Activated CD4-positive, alpha-beta T cell treated with anti-CD3 and anti-CD28 coated beads for 4 hours (primary cell): ENCODE measurements at regions not wholly inside any gene's neighbourhood (a gene's known extent, or its start where the extent isn't known, plus 50 kb on each side); places are given as distances from the start of the nearest gene placed in this dataset.
"Not testable (repeated sequence)": the region's sequence is repeated elsewhere in the genome, so short reads cannot be mapped to it uniquely, and the experiment has no call there.

Experiments
- DNase-seq, 2 donors: peaks; one replicate each; pipeline ENCODE4 v3.0.0-alpha.2; 2020

DNA sequence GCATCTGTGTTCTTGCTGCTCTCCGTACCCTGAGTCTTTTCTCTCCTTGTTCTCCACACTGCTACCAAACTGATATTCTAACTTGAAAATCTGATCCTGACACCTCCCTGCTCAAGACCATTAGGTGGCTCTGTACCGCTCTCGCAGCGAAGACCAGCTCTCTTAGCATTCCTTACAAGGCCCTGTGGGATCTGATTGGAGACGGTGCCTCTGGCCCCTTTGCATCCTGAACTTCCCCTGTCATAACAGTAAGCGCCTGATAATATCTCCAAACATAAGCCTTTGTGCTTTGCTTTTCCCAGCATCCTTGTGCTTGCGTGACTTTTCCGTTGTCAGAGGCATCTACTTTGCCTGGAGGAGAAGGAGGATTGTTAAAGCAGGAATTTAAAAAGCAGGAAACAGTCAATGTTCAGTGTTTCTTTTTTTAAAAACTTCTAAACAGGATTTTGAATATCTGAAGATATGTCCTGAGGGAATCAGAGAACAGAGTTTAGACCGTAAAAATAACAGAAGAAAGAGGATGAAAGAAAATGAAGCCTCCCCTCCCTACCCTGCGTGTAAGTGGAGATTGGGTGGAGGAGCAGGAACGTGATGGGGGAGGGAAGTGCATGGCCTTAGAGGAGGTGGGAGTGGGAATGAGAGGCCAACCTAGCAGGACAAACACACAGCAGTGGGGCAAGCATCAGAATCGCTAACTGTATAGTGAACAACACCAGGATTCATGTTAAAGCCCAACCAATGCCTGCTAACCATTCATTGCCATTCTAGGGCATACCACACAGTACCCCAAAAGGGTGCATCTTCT lies 89.2 kb upstream of the STMND1 start:
- DNase-seq, result no peak

DNA sequence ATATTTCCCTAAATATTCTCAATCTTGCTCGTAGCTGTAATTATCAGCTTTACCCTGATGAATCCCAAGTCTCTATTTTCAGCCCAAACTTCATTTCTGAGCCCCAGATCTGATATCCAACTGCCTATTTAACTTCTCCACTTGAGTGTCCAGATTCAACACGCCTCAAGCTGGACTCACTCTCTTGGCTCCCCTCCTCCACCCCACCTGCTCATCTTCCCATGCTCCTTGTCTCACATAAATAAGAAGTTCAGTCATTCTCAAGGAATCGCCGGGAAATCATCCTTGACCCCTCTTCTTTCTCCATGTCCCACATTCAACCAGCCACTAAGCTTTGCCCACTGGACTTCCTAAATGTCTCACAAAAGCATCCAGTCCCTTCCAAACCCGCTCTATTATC lies 89.9 kb upstream of the STMND1 start:
- DNase-seq, result no peak

DNA sequence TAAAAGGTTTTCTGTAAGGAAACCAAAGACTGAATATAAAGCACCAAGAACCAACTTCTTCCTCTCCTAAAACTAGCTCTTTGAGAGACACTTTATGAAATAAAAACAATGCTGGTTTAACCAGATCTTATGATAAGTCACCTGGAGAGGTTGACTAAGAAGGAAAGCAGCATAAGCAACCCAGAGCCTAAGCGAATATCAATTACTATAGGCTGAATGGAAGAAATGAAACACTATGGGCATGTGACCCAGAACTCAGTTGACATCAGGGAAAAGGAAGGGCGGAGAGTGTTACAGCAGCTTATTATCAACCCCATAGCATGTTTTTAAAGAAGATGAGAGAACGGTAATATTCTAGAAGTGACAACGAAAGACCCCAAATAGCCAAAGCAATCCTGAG lies 94.1 kb upstream of the STMND1 start:
- DNase-seq, result no peak

DNA sequence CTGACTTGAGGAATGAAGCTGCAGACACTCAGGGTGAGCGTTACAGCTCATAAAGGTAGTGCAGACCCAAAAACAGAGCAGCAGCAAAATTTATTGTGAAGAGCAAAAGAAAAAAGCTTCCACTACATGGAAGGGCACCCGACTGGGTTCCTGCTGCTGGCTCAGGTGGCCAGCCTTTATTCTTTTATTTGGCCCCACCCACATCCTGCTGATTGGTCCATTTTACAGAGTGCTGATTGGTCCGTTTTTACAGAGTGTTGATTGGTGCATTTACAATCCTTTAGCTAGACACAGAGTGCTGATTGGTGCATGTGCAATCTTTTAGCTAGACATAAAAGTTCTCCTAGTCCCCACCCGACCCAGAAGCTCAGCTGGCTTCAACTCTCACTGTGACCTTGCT lies 95.3 kb upstream of the STMND1 start:
- no peak for DNase-seq

DNA sequence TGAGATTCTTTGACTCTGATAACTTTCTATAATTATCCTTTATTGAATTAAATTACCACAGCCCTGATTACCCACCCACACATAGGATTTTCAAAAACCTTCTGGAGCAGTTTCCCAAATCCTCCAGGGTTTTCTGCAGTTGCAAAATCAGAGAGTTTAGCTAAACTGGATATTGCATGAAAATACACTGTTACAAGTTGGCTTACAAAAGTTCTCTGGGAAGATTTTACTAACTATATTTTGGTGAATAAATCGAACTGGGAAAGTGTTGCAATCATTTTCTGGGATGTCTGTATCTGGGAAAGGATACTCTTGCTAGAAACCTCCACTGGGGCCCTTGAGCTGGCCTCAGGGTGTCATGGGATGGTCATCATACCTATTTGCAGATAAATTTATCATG lies 97.6 kb upstream of the STMND1 start:
- DNase-seq, result no peak

DNA sequence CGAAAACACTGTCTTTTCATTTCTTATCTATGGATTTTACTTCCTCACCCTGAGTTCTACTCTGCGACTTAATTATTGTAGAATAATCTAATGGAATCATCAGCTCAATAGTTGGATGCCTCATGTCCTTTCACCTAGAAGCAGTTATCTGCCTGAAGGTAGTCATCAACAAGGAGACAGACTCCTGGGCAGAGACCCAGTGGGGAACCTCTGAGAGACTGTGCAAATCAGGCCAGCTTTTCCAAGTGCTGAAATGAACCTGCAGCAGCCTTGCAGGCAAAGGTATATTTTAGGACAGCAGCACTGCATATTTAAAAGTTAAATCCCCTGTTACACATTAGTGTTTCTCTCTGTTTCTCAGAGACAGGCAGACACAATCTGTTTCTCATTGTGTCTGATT lies 99.7 kb upstream of the STMND1 start:
- no peak for DNase-seq

DNA sequence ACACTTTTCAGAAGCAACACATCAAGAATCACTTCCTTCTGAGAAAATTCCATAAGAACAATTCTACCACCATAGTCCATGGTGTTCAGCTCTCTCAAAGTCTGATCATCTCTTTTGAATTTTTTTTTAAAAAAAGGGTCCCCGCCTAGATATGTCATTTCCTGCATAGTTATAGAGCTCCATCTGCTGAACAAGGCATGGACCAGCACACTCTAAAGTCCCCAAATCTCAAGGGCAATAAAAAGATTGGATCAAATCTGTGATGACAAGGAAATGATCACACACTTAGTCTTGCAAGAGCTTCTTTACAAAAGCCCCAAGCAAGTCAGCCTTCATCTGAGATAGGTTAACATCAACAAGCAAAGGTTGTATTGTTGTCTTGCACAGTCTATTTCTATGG lies 100.7 kb upstream of the STMND1 start:
- no peak for DNase-seq

DNA sequence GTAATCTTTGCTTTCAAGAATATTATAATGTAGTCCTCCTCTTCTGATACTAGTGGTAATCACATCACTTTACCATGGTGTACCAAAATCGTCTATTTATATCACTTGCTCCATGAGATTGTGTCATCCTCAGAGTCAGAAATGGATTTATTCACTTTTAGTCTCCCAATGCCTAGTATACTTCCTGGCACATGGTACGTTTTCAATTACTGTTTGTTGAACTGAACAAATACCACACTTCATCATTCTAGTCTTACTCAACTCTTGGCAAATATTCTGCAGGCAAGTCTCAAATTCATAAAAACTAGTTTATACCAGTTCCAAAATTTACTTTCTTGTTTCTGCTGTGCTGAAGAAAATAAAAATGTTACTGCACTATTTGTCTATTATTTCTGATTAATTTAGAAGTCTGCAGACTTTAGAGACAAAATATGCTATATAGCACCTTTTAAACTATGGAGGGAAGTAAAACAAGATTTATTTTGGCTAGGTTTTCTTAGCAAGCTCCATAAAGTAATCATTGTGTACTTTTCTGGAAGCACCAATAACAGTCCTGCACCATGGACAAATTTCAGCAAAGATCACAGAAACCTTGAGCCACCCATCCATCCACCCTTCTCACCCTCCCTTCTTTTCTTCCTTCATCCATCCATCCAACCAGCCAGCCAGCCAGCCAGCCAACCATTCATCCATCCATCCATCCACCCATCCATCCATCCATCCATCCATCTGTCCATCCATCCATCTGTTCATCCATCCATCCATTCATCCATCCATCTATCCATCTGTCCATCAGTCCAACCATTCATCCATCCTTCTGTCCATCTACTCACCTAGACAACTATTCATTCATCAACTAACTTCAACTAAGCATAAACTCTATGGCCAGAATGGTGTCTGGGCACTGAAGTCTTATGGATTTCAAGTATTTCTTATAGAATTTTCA lies 102.1 kb upstream of the STMND1 start:
- no peak for DNase-seq

DNA sequence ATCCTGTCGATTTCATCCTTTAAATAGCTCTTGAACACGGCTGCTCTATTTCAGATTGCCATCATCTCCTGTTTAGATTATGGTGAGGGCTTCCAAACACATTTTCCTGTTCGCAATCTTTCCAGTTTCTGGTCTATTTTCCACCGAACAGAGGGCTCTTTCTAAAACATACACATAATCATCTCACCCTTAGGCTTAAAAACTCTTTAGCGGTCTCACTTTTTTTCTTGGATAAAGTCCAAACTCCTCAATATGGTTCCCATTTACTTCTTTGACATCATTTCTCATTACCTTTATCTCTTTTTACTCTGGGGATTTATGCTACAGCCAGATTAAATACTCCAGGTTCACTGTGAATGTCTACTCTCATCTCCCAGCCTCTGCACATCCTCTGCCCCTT lies 103.4 kb upstream of the STMND1 start:
- DNase-seq, result no peak

DNA sequence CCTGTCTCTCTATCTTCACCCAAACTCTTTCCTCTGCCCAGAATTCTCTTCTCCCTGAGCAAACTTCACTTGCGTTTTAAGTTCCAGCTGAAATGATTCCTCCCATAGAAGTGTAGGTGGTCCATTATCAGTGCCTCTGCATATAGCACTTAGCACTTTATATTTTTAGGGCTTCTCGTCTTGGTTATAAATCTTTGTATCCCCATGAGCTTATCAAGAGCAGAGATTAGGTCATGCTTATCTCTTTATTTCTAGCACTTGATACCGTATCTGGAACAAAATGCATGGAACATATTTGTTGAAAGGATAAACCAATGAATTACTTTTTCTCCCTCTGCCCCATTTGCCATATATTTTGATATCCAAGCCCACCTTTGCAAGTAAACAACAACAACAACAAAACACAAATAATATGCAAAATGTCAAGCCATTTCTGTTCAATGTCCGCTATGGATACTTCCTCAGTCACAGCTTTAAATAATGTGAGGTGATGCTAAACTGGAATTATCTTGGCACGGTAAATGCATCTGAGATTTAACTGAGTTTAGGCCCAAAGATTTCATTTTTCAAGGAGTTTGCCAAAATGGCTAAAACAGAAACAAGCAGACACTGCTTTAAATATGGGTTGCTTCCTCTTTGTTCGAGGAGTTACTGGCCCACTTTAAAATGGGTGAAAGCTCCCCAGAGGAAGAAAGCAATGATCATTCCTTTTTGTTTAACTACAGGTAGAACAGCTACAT lies 106.2 kb upstream of the STMND1 start:
- no peak for DNase-seq

DNA sequence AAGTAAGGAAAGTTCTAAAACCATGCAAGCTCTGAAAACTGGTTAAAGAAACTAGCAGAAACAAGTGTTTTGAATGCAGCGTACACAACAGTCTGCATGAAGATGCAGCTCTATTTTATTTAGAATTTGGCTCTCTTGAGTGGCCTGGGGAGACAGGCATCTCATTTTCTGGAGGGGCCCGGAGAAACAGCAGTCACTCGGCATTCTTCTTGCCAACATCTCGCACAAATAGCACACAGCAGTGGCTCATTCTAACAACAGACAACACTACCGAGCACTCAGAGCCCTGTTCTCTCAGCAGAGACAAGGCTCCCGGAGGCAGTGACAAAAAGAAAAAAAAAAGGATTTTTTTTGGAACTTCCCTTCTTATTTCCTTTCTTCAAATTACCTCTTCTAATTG lies 108.5 kb upstream of the STMND1 start:
- DNase-seq, result no peak

DNA sequence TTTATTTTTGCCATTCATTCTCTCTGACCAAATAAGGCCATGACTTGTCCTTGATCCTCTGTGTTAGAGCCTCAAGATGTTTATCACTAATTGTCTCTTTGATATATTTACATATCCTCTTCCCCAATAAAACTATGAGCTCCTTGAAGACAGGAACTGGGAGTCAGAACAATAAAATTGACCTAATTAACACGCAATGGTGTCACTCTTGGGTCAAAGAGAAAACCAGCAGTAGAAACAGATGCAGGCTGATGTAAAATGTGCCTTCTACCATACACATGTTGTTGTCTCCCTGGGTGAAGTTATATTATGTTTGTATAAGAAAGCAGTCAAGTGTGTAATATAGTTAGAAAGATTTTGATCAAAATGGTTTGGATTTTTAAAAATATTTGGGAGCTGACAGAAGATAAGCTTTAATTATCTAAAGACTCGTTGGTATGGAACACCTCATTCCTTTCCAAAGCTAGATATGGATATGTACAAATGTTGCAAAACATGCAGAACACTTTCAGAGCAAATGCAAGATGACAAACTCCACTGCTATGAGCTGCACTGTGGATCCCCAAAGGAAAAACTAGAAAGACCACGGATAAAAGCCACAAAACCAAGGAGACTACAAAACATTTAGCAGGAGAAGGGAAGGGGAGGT lies 109.7 kb upstream of the STMND1 start:
- DNase-seq, result no peak

DNA sequence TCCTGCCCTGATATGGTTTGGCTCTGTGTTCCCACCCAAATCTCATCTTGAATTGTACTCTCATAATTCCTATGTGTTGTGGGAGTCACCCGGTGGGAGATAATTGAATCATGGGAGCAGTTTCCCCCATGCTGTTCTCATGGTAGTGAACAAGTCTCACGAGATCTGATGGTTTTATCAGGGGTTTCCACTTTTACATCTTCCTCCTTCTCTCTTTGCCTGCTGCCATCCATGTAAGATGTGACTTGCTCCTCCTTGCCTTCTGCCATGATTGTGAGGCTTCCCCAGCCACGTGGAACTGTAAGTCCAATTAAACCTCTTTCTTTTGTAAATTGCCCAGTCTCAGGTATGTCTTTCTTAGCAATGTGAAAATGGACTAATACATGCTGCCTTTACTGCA lies 111.9 kb upstream of the STMND1 start:
- DNase-seq, result not testable (repeated sequence)

DNA sequence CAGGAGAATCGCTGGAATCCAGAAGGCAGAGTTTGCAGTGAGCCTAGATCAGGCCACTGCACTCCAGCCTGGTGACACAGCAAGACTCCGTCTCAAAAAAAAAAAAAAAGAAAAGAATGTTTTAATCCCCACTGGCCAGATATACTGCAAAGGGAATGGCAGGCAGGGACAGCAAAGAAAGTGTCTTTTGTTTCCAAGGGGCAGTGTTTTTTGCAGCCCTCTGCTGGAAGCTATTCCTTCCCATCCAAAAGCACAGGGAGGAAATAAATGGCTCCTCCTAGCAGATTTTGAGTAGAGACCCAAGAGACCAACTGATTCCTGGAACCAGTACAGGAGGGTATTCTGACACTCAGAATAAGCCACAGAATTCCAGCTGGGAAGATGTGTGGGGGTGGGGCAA lies 112.5 kb upstream of the STMND1 start:
- DNase-seq, result no peak

DNA sequence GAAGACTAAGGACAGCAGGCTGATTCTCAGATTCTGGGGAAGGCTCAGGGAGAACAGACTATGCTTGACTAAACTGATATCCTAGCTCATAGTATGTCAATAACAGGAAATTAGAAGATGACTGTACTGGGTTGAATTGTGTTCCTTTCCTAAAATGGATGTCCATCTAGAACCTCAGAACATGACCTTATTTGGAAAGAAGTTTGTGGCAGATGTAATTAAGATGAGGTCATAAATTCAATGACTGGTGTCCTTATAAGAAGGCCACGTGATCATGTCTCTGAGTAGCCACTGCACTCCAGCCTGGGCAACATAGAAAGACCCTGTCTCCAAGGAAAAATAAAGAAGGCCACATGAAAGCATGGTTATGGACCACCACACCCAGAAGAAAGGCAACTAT lies 113.9 kb upstream of the STMND1 start:
- no peak for DNase-seq

DNA sequence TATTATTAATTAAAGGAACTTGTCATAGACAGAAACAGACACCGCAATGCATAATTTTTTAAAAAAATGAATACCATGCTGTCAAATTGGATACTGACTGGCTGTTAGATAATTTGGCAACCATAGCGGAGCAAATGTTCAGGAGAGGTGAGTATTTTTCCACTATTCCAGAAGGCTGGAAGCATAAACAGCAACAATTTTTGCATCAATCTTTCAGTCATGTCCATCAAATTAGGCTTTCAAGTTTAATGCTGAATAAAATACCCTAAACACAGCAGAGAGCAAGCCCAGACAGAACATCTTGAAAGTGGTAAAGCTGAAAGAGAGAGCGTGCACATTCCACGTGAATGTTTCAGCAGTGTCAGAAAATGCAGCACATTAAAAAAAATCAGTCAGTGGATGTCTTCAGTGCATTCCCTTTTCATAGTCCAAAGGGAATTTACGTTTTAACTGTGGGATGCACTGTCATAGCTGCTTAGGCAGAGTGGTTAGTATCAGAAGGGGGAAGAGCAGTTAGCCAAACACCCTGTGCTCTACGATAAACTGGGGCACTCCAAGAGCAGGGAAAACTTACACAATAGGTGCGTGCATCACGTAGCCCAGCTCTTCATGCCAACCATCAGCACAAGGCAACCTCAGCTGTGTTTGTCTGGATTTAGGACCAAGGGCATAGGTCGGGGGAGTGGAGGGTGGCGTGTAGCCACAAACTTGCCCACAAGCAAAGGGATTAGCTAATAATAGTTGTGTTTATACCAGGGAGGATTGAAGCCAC lies 116.2 kb upstream of the STMND1 start:
- no peak for DNase-seq

DNA sequence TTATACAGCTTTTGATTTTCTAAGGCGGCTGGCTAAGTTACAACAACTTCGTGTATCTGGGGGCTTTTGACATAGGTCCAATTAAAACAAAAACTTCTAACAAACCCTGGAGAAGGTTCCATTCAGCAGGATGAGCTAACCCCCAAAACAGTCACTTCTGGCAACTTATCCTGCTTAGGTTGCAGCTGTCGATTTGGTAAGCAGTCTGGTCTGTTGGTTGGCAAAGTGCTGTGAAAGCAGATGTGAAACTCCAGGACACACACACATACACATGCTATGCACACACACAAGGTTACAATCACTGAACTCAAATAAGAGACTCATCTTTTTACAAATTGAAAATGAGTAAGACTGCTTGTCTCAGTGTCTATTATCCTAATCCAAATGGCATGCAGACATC lies 119.0 kb upstream of the STMND1 start:
- DNase-seq, result no peak

DNA sequence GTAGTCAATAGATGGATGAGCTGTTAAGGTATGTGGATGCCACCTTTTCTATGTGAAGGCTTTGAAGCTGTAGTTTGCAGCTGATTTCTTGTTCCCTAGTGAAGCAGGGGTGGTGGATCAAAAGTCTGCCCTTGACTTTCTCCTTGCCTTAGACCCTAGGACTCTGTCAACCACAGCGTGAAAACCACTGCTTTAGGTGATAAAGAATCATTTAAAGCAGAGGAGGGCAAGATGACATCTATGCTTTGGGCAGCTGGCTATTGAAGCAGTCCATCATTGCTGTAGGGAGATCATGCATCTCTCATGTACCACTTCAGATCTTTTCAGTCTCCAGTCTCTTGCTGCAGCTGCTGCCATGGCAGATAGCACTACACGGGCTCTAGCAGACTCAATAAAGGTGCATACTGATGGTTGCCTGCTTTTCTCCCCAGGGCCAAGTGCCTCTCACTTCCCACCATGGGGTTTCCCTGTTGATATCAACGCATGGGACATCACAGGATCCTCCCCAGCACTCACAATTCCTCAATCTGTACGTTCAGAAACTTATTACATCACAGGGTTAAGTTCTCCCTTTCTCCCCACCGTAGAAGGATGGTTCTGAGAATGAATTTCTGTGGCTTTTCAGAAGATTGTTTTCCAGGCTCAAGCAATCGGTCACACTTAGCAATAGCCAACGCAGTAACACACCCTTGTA lies 122.0 kb upstream of the STMND1 start:
- no peak for DNase-seq

DNA sequence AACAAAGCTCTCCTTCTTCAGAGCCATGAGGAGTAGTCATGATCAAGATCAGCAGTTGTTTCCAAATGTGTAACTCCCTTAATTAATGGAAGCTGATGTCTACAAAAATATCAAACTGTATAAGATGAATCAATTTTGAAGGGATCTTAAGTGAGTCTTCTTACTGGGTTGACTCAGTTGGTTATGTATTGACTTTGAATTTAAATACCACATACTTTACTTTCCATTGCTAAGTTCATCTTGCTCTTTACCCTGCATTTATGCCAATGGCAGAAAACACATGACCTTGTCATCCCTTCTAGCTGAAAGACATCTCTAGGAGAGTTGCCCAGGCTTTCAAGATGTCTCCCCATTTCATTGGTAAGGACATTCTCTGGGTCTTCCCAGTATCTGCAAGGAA lies 123.2 kb upstream of the STMND1 start:
- no peak for DNase-seq

DNA sequence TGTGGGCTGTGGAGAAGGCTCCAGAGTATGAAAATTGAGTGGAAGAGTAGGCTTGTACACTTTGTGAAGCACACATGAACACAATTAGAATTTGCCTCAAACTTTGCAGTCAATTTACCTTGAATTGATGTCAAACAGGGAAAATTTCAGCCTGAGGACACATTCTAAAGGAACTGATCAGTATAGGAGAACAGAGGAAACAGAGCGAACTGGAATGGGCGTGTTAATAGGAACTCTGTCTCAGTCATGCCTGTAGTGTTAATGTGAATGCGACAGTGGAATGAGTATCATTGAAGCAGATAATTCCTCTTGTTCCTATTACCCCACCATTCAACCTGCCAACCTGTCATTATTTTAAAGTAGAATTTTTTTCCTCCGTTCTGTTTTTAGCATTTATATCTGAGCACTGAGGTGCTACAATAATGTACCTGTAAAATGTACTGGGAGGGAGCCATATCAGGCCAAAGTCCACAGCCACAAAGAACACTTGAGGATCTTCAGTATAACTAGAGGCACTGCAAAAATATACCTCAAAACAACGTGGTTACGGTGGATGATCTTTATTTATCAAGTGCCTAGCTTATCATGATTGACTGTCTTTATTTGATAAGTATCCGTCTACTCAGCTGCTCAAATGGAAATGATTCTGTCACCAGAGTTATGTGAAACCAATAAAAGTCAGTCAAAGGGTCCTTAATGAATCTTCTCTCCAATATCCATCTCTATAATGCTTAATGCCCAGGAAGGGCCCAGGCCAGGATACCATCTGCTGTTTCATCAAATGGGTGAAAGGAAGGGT lies 125.3 kb upstream of the STMND1 start:
- no peak for DNase-seq
